ENCODE measurements at regions not wholly inside any gene's neighbourhood (a gene's known extent, or its start where the extent isn't known, plus 50 kb on each side); places are given as distances from the start of the nearest gene placed in this dataset.

- intact Hi-C loops (cut with DNase I): no loop called here
- TF ChIP-seq POLR2A (IDR thresholded peaks at IDR 0.05) (no peak), POLR2AphosphoS5 (IDR thresholded peaks at IDR 0.05; ENCODE audit: insufficient read depth in 1 of 2, low read depth in 1 of 2) (no peak), CTCF (IDR thresholded peaks at IDR 0.05) (no peak)
- H3K9me3 ChIP-seq: no peaks in the 10 kb centered on the region
- no peak for DNase-seq (ENCODE audit: extremely low spot score in 2 of 2)
- no peaks in the 10 kb centered on the region for H3K27me3 ChIP-seq
- H3K27ac ChIP-seq: no peak overlapping the region
- no peaks in the 10 kb centered on the region for H3K4me1 ChIP-seq
- no peak overlapping the region for H3K4me3 ChIP-seq
- H3K36me3 ChIP-seq: no peaks in the 10 kb centered on the region
Measured at GRCh38 chr10:129179972-129180678, 286.9 kb upstream of the MGMT start.

- H3K36me3 ChIP-seq: no peaks in the 10 kb centered on the region
- H3K9me3 ChIP-seq: no peaks in the 10 kb centered on the region
- intact Hi-C loops (cut with DNase I): no loop called here
- no peaks in the 10 kb centered on the region for H3K4me1 ChIP-seq
- no peak for DNase-seq (ENCODE audit: extremely low spot score in 2 of 2)
- H3K27ac ChIP-seq: no peak overlapping the region
- no peaks in the 10 kb centered on the region for H3K27me3 ChIP-seq
- H3K4me3 ChIP-seq: no peak overlapping the region
- TF ChIP-seq CTCF (IDR thresholded peaks at IDR 0.05): no peak
- TF ChIP-seq POLR2A (IDR thresholded peaks at IDR 0.05): no peak
- TF ChIP-seq POLR2AphosphoS5 (IDR thresholded peaks at IDR 0.05; ENCODE audit: insufficient read depth in 1 of 2, low read depth in 1 of 2): no peak
Measured at GRCh38 chr10:129184196-129184595, 282.8 kb upstream of the MGMT start.

GRCh38 chr10:129187331-129187730 is 279.7 kb upstream of the MGMT start:
- H3K9me3 ChIP-seq: no peaks in the 10 kb centered on the region
- TF ChIP-seq POLR2A (IDR thresholded peaks at IDR 0.05) (no peak), POLR2AphosphoS5 (IDR thresholded peaks at IDR 0.05; ENCODE audit: insufficient read depth in 1 of 2, low read depth in 1 of 2) (no peak), CTCF (IDR thresholded peaks at IDR 0.05) (no peak)

GRCh38 chr10:129191797-129192196 is 275.2 kb upstream of the MGMT start:
- Histone ChIP-seq H3K9me3 (no peaks in the 10 kb centered on the region), H3K4me3 (no peak overlapping the region), H3K36me3 (no peaks in the 10 kb centered on the region), H3K4me1 (peaks cover 17% of the 10 kb centered on the region), H3K27me3 (no peaks in the 10 kb centered on the region), H3K27ac (no peak overlapping the region)
- no peak for DNase-seq (ENCODE audit: extremely low spot score in 2 of 2)
- intact Hi-C loops (cut with DNase I): no loop called here
- TF ChIP-seq CTCF (IDR thresholded peaks at IDR 0.05) (no peak), POLR2A (IDR thresholded peaks at IDR 0.05) (no peak), POLR2AphosphoS5 (IDR thresholded peaks at IDR 0.05; ENCODE audit: insufficient read depth in 1 of 2, low read depth in 1 of 2) (no peak)

More at GRCh38 chr10:129187331-129187730, 279.7 kb upstream of the MGMT start:
- intact Hi-C loops (cut with DNase I): no loop called here
- Histone ChIP-seq H3K36me3 (no peaks in the 10 kb centered on the region), H3K27me3 (no peaks in the 10 kb centered on the region), H3K4me3 (no peak overlapping the region), H3K4me1 (peaks cover 7% of the 10 kb centered on the region), H3K27ac (no peak overlapping the region)
- peak in 1 of 2 donors; percentile 40 for DNase-seq (ENCODE audit: extremely low spot score in 2 of 2)

- DNase-seq (ENCODE audit: extremely low spot score in 2 of 2): no peak
- TF ChIP-seq POLR2A (IDR thresholded peaks at IDR 0.05) (no peak), POLR2AphosphoS5 (IDR thresholded peaks at IDR 0.05; ENCODE audit: insufficient read depth in 1 of 2, low read depth in 1 of 2) (peak; percentile 7 to 38)
- Histone ChIP-seq H3K4me1 (peaks cover 17% of the 10 kb centered on the region), H3K27me3 (no peaks in the 10 kb centered on the region), H3K27ac (no peak overlapping the region), H3K36me3 (no peaks in the 10 kb centered on the region), H3K9me3 (no peaks in the 10 kb centered on the region), H3K4me3 (no peak overlapping the region)
- intact Hi-C loops (cut with DNase I): no loop called here
Measured at GRCh38 chr10:129192344-129193128, 274.5 kb upstream of the MGMT start.
